NT2/D1 (cell line): ENCODE measurements at regions not wholly inside any gene's neighbourhood (a gene's known extent, or its start where the extent isn't known, plus 50 kb on each side); places are given as distances from the start of the nearest gene placed in this dataset.

Experiments
- SUZ12 ChIP-seq: IDR thresholded peaks from 2 replicates; pipeline ENCODE4 v1.6.1; 2011; ENCODE audit not compliant: insufficient read length, insufficient read depth; ENCODE audit errors: extremely low read depth
- YY1 ChIP-seq: IDR thresholded peaks from 2 replicates; pipeline ENCODE4 v1.6.1; 2011; ENCODE audit not compliant: insufficient read length, insufficient read depth
- ZNF274 ChIP-seq: IDR thresholded peaks from 2 replicates; pipeline ENCODE4 v1.6.1; 2011; ENCODE audit warnings: mild to moderate bottlenecking, low read depth, low read length

GRCh38 chr17:77851921-77852320 is 106.6 kb upstream of the TNRC6C start:
- TF ChIP-seq ZNF274 = no peak
- TF ChIP-seq YY1 = no peak
- TF ChIP-seq SUZ12 = no peak
